ENCODE measurements at regions not wholly inside any gene's neighbourhood (a gene's known extent, or its start where the extent isn't known, plus 50 kb on each side); places are given as distances from the start of the nearest gene placed in this dataset.

DNA sequence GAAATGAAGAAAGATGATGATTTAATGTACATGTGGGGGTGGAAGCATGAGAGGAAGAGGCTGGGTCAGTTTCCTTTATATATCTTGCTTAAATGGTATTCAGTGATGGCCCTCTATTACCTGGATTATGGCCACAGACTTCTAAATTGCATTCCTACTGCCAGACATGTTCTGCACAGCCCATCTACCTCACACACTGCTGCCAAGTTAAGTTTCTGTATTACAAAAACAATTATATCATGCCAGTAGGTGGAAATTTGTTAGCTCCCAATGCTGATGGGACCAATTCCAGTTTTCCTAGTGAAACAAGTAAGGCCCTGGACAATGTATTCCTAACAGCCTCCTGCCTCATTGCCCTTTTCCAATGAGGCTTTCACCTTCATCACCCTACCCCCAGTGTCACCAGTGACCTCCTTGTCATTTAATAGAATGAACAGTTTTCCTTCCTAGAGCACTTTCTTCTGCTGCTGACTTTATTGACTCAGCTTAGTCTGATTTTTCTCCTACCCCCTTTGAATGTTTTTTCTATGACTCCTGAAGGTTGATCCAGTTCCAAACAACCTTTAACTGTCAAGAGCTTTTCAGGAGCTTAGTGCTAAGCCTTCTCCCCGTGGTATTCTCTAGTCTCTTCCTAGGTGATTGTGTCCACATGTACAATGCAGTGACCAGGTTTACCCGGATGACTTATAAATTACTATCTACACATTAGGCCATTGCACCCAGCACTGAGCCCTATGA is 316.6 kb upstream of the ANKRD30A start:
- no peaks in the 10 kb centered on the region for H3F3A ChIP-seq (ENCODE audit: low read depth)
- H3K79me2 ChIP-seq (ENCODE audit: insufficient read depth, low read length) = no peaks in the 10 kb centered on the region
- no peak overlapping the region for H3K4me2 ChIP-seq (ENCODE audit: low read depth, low read length, poor library complexity, severe bottlenecking)
- no peaks in the 10 kb centered on the region for H3K27me3 ChIP-seq (ENCODE audit: insufficient read depth, low read length, poor library complexity, severe bottlenecking)
- H4K20me1 ChIP-seq (ENCODE audit: insufficient read depth, low read length, poor library complexity, severe bottlenecking) = no peaks in the 10 kb centered on the region
- no peak overlapping the region for H2AFZ ChIP-seq (ENCODE audit: low read length)
- no peaks in the 10 kb centered on the region for H3K9me3 ChIP-seq (ENCODE audit: insufficient read depth, low read depth, low read length)
- H3K4me1 ChIP-seq (ENCODE audit: insufficient read depth, low read length, poor library complexity, severe bottlenecking) = no peaks in the 10 kb centered on the region
- H3K9ac ChIP-seq (ENCODE audit: low read depth, low read length, poor library complexity, severe bottlenecking) = no peak overlapping the region
- no peaks in the 10 kb centered on the region for H3K36me3 ChIP-seq (ENCODE audit: insufficient read depth, low read length)
- no peak overlapping the region for H3K4me3 ChIP-seq (ENCODE audit: low read length, poor library complexity, severe bottlenecking)
- no peak for TF ChIP-seq CTCF (conservative IDR thresholded peaks at IDR 0.05; ENCODE audit: low read length)
- no peak for TF ChIP-seq EZH2phosphoT487 (IDR thresholded peaks at IDR 0.05; ENCODE audit: borderline replicate concordance)
- H3K9me2 ChIP-seq (replicated peaks; ENCODE audit: low read depth, low read length) = no peaks in the 10 kb centered on the region

- no peaks in the 10 kb centered on the region for H3K27me3 ChIP-seq (ENCODE audit: insufficient read depth, low read length, poor library complexity, severe bottlenecking)
- no peak overlapping the region for H2AFZ ChIP-seq (ENCODE audit: low read length)
- H3K4me3 ChIP-seq (ENCODE audit: low read length, poor library complexity, severe bottlenecking) = no peak overlapping the region
- H3F3A ChIP-seq (ENCODE audit: low read depth) = no peaks in the 10 kb centered on the region
- H3K79me2 ChIP-seq (ENCODE audit: insufficient read depth, low read length) = no peaks in the 10 kb centered on the region
- TF ChIP-seq EZH2phosphoT487 (IDR thresholded peaks at IDR 0.05; ENCODE audit: borderline replicate concordance) (no peak), CTCF (conservative IDR thresholded peaks at IDR 0.05; ENCODE audit: low read length) (no peak)
- no peaks in the 10 kb centered on the region for H4K20me1 ChIP-seq (ENCODE audit: insufficient read depth, low read length, poor library complexity, severe bottlenecking)
- H3K4me1 ChIP-seq (ENCODE audit: insufficient read depth, low read length, poor library complexity, severe bottlenecking) = no peaks in the 10 kb centered on the region
- H3K9me3 ChIP-seq (ENCODE audit: insufficient read depth, low read depth, low read length) = no peaks in the 10 kb centered on the region
- no peaks in the 10 kb centered on the region for H3K9me2 ChIP-seq (replicated peaks; ENCODE audit: low read depth, low read length)
- H3K9ac ChIP-seq (ENCODE audit: low read depth, low read length, poor library complexity, severe bottlenecking) = no peak overlapping the region
- no peaks in the 10 kb centered on the region for H3K36me3 ChIP-seq (ENCODE audit: insufficient read depth, low read length)
- no peak overlapping the region for H3K4me2 ChIP-seq (ENCODE audit: low read depth, low read length, poor library complexity, severe bottlenecking)
Measured at GRCh38 chr10:36803229-36803628, 322.2 kb upstream of the ANKRD30A start.

DNA sequence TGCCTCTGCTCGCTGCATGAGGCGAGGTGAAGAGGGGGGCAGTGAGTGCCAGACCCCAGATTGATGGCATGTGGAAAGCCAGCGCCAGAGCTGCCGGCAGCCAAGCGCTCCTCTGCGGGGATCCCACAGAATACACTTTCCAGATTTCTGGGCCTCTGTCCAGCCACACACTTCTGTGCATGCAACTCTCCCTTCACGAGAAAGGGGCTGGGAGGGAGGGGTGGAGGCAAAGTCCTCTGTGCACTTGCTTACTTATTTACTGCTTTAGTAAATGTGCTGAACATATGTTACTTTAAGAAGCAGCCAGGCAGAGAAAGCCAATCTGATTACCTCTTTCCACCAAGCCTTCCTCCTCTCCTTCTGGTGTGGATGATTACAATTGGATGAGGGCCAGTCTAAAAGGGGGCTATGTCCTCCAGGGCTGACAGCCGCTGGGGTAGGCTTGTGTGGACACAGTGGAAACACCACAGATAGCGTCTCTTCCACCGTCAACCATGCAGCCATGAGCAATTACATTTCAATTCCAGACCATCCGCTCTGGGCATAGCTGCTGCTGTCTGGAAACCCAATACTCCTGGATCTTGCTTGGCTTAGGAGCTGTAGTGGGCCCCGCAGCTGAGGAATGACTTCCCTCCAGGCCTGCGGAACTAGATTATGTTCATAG is 322.8 kb upstream of the ANKRD30A start:
- no peaks in the 10 kb centered on the region for H3K9me3 ChIP-seq (ENCODE audit: insufficient read depth, low read depth, low read length)
- no peaks in the 10 kb centered on the region for H3K9me2 ChIP-seq (replicated peaks; ENCODE audit: low read depth, low read length)
- no peak overlapping the region for H2AFZ ChIP-seq (ENCODE audit: low read length)
- TF ChIP-seq EZH2phosphoT487 (IDR thresholded peaks at IDR 0.05; ENCODE audit: borderline replicate concordance) = no peak
- TF ChIP-seq CTCF (conservative IDR thresholded peaks at IDR 0.05; ENCODE audit: low read length) = no peak
- H3K9ac ChIP-seq (ENCODE audit: low read depth, low read length, poor library complexity, severe bottlenecking) = no peak overlapping the region
- no peaks in the 10 kb centered on the region for H3K4me1 ChIP-seq (ENCODE audit: insufficient read depth, low read length, poor library complexity, severe bottlenecking)
- H3K36me3 ChIP-seq (ENCODE audit: insufficient read depth, low read length) = no peaks in the 10 kb centered on the region
- no peaks in the 10 kb centered on the region for H4K20me1 ChIP-seq (ENCODE audit: insufficient read depth, low read length, poor library complexity, severe bottlenecking)
- no peaks in the 10 kb centered on the region for H3K27me3 ChIP-seq (ENCODE audit: insufficient read depth, low read length, poor library complexity, severe bottlenecking)
- no peak overlapping the region for H3K4me3 ChIP-seq (ENCODE audit: low read length, poor library complexity, severe bottlenecking)
- no peak overlapping the region for H3K4me2 ChIP-seq (ENCODE audit: low read depth, low read length, poor library complexity, severe bottlenecking)
- no peaks in the 10 kb centered on the region for H3F3A ChIP-seq (ENCODE audit: low read depth)
- H3K79me2 ChIP-seq (ENCODE audit: insufficient read depth, low read length) = no peaks in the 10 kb centered on the region

Measured in Loucy (cell line).